Endothelial cell of umbilical vein (primary cell): ENCODE measurements at regions not wholly inside any gene's neighbourhood (a gene's known extent, or its start where the extent isn't known, plus 50 kb on each side); places are given as distances from the start of the nearest gene placed in this dataset.
"Not testable (repeated sequence)": the region's sequence is repeated elsewhere in the genome, so short reads cannot be mapped to it uniquely, and the experiment has no call there.

Source experiments
- BruUV-seq: library from RNA; stranded (reverse); fragments of 400-500 nt; replicated peaks from 2 replicates; lab custom pipeline; 2021; lab: Mats Ljungman, UMichigan
- CTCF ChIA-PET: fragments of 300-600, 350-600 bp; sonication (Branson Sonifier 250); formaldehyde crosslinking; loops from one replicate; lab custom pipeline; 2021; ENCODE audit warnings: antibody characterized with exemption, inconsistent platforms; lab: Charles Lee
- POLR2A ChIA-PET: fragments of 300-600, 350-600 bp; sonication (Branson Sonifier 250); formaldehyde crosslinking; loops from one replicate; lab custom pipeline; 2021; ENCODE audit warnings: antibody characterized with exemption, inconsistent platforms; lab: Charles Lee
- DNase-seq: peaks from one replicate; pipeline ENCODE4 v3.0.0-alpha.2; 2011; ENCODE audit warnings: low read depth, low spot score
- FAIRE-seq: peaks from 2 replicates; lab custom pipeline; 2011; peaks lifted over from hg19 to GRCh38; lab: Jason Lieb, UNC
- H2AFZ ChIP-seq: 2 replicates; pipeline ENCODE4 v1.6.0; 2012; ENCODE audit warnings: low read depth, low read length, control low read depth, inconsistent platforms
- H3K27ac ChIP-seq: 2 replicates; pipeline ENCODE4 v1.5.1; 2011; ENCODE audit warnings: low read depth, mild to moderate bottlenecking, control low read depth, low read length, moderate library complexity; ENCODE audit not compliant: insufficient read depth
- H3K27me3 ChIP-seq, 2 experiments: 2 replicates each; pipeline versions ENCODE4 v1.6.0 to v1.6.1; 2011; ENCODE audit warnings: low read length in 2 of 2, mixed read lengths in 1 of 2; ENCODE audit not compliant: control insufficient read depth in 2 of 2, insufficient read depth in 2 of 2
- H3K36me3 ChIP-seq, 2 experiments: 2 replicates in 1 of 2; 3 replicates in 1 of 2; pipeline ENCODE4 v1.5.1; 2011; ENCODE audit warnings: low read length in 2 of 2, mild to moderate bottlenecking in 1 of 2, moderate library complexity in 1 of 2; ENCODE audit not compliant: control insufficient read depth in 2 of 2, insufficient read depth in 2 of 2; ENCODE audit errors: extremely low read depth in 1 of 2
- H3K4me1 ChIP-seq: 3 replicates; pipeline ENCODE4 v1.5.1; 2011; ENCODE audit warnings: mild to moderate bottlenecking, low read length; ENCODE audit not compliant: control insufficient read depth, insufficient read depth; ENCODE audit errors: extremely low read depth
- H3K4me2 ChIP-seq: 2 replicates; pipeline ENCODE4 v1.6.1; 2011; ENCODE audit warnings: low read length, control low read depth, mixed read lengths; ENCODE audit not compliant: insufficient read depth
- H3K4me3 ChIP-seq, 3 experiments: fragments of 200-600 bp in 1 of 3; sonication (generic), shearing (Covaris generic) in 1 of 3; replicated peaks in 1 of 3; 2 replicates each; pipeline ENCODE4 v1.5.1; 2011 to 2016; ENCODE audit warnings: control low read depth in 3 of 3, low read length in 3 of 3, mild to moderate bottlenecking in 2 of 3, inconsistent platforms in 1 of 3, low read depth in 1 of 3, moderate library complexity in 1 of 3; ENCODE audit not compliant: insufficient read depth in 1 of 3
- H3K79me2 ChIP-seq: 2 replicates; pipeline ENCODE4 v1.6.0; 2012; ENCODE audit warnings: low read length, inconsistent platforms; ENCODE audit not compliant: control insufficient read depth, insufficient read depth
- H3K9ac ChIP-seq: replicated peaks from 2 replicates; pipeline ENCODE3; 2011; ENCODE audit warnings: low read length, control low read depth; ENCODE audit not compliant: insufficient read depth; ENCODE audit errors: extremely low read depth
- H3K9me1 ChIP-seq: replicated peaks from 3 replicates; pipeline ENCODE4 v1.6.0; 2011; ENCODE audit warnings: mild to moderate bottlenecking, low read length; ENCODE audit not compliant: control insufficient read depth, insufficient read depth; ENCODE audit errors: extremely low read depth
- H3K9me3 ChIP-seq: replicated peaks from 2 replicates; pipeline ENCODE4 v1.5.1; 2012; ENCODE audit warnings: low read length, inconsistent platforms; ENCODE audit not compliant: control insufficient read depth, insufficient read depth
- H4K20me1 ChIP-seq: replicated peaks from 2 replicates; pipeline ENCODE3; 2011; ENCODE audit warnings: mild to moderate bottlenecking, low read length; ENCODE audit not compliant: control insufficient read depth, insufficient read depth; ENCODE audit errors: extremely low read depth
- CTCF ChIP-seq, 2 donors: IDR thresholded peaks; 1 replicate in 1 of 2; 2 replicates in 1 of 2; pipeline ENCODE4 v1.5.1; 2011; ENCODE audit warnings: low read length in 2 of 2, mild to moderate bottlenecking in 2 of 2, moderate library complexity in 2 of 2, control low read depth in 1 of 2, inconsistent platforms in 1 of 2, low read depth in 1 of 2; ENCODE audit not compliant: insufficient read depth in 1 of 2; ENCODE audit errors: extremely low read depth in 1 of 2
- EZH2 ChIP-seq: IDR thresholded peaks from 2 replicates; pipeline ENCODE4 v1.6.1; 2012; ENCODE audit warnings: borderline replicate concordance, low read depth, mild to moderate bottlenecking, moderate library complexity, low read length, inconsistent platforms; ENCODE audit not compliant: severe bottlenecking
- FOS ChIP-seq: IDR thresholded peaks from 2 replicates; pipeline ENCODE4 v1.6.1; 2011; ENCODE audit warnings: mild to moderate bottlenecking, low read length, moderate library complexity, borderline replicate concordance; ENCODE audit not compliant: insufficient read depth
- GATA2 ChIP-seq: IDR thresholded peaks from 2 replicates; pipeline ENCODE4 v1.7.0; 2011; ENCODE audit warnings: low read depth, mild to moderate bottlenecking, moderate library complexity, mixed read lengths, low read length; ENCODE audit not compliant: insufficient read length, insufficient read depth
- JUN ChIP-seq: IDR thresholded peaks from 2 replicates; pipeline ENCODE4 v1.6.1; 2011; ENCODE audit warnings: borderline replicate concordance, low read depth; ENCODE audit not compliant: insufficient read length, insufficient read depth
- MYC ChIP-seq: IDR thresholded peaks from one replicate; pipeline ENCODE4 v1.6.1; 2011; ENCODE audit warnings: mild to moderate bottlenecking, low read depth, low read length
- POLR2A ChIP-seq: IDR thresholded peaks from 2 replicates; pipeline ENCODE4 v1.6.1; 2012; ENCODE audit warnings: low read depth, mild to moderate bottlenecking, control low read depth, low read length
- POLR2AphosphoS5 ChIP-seq: IDR thresholded peaks from 2 replicates; pipeline ENCODE4 v1.6.1; 2012; ENCODE audit warnings: low read depth, mild to moderate bottlenecking, control low read depth, low read length, moderate library complexity; ENCODE audit not compliant: insufficient read depth
- dilution Hi-C: fragments of 300-500 bp; cut with MboI; formaldehyde crosslinking; loops from one replicate; pipeline ENCODE4 v1.15.0; 2019; ENCODE audit warnings: low sequenced_read_pairs; ENCODE audit not compliant: extremely low pct_ligation_motif_present
- intact Hi-C: fragments of 100-400 bp; cut with micrococcal nuclease; formaldehyde crosslinking; loops from one replicate; pipeline ENCODE4 v1.10.0; 2022
- TF ChIP-seq, protein P1 (sequence below): IDR thresholded peaks from 2 replicates; pipeline ENCODE4 v1.6.1; 2011; ENCODE audit not compliant: insufficient read depth, insufficient read length

GRCh38 chr5:57085306-57086081 lies 88.4 kb upstream of the GPBP1 start:
- Histone ChIP-seq H4K20me1 (no peaks in the 10 kb centered on the region), H3K9ac (no peak overlapping the region), H3K4me3 (no peak overlapping the region), H3K27ac (no peak overlapping the region), H3K79me2 (no peaks in the 10 kb centered on the region), H3K4me2 (no peak overlapping the region), H3K27me3 (peaks cover 4 to 6% of the 10 kb centered on the region in 2 experiments), H2AFZ (no peak overlapping the region), H3K4me1 (no peaks in the 10 kb centered on the region), H3K9me3 (no peaks in the 10 kb centered on the region), H3K9me1 (no peaks in the 10 kb centered on the region), H3K36me3 (no peaks in the 10 kb centered on the region)
- ChIA-PET POLR2A (no interaction called here), CTCF (no interaction called here)
- dilution Hi-C loops (no loop called here), intact Hi-C loops (no loop called here)
- TF ChIP-seq EZH2, result no peak
- TF ChIP-seq JUN, result no peak
- TF ChIP-seq MYC, result no peak
- no peak for TF ChIP-seq GATA2
- no peak for TF ChIP-seq POLR2A
- no peak for TF ChIP-seq CTCF (IDR thresholded peaks at IDR 0.05; ENCODE audit: extremely low read depth in 1 of 2, insufficient read depth in 1 of 2, low read depth in 1 of 2, low read length in 2 of 2)
- TF ChIP-seq POLR2AphosphoS5, result no peak
- TF ChIP-seq FOS, result no peak
- TF ChIP-seq, protein P1, sequence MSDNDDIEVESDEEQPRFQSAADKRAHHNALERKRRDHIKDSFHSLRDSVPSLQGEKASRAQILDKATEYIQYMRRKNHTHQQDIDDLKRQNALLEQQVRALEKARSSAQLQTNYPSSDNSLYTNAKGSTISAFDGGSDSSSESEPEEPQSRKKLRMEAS, result no peak
- no TSS peak for BruUV-seq
- DNase-seq (no peak), FAIRE-seq (no peak)

DNA sequence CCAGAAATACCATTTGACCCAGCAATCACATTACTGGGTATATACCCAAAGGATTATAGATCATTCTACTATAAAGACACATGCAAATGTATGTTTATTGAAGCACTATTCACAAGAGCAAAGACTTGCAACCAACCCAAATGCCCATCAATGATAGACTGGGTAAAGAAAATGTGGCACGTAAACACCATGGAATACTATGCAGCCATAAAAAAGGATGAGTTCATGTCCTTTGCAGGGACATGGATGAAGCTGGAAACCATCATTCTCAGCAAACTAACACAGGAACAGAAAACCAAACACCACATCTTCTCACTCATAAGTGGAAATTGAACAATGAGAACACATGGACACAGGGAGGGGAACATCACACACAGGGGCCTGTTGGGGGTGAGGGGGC lies 85.9 kb upstream of the GPBP1 start:
- dilution Hi-C loops, H3K4me3 ChIP-seq, H3K79me2 ChIP-seq, DNase-seq, H4K20me1 ChIP-seq, H3K36me3 ChIP-seq, H3K9ac ChIP-seq, intact Hi-C loops, H3K9me3 ChIP-seq, H2AFZ ChIP-seq, POLR2A ChIA-PET, H3K4me2 ChIP-seq, H3K9me1 ChIP-seq, H3K27ac ChIP-seq, H3K4me1 ChIP-seq, BruUV-seq, CTCF ChIA-PET, FAIRE-seq, H3K27me3 ChIP-seq: not testable (repeated sequence)
